Upper lobe of left lung (tissue), 4 donors: ENCODE measurements at regions not wholly inside any gene's neighbourhood (a gene's known extent, or its start where the extent isn't known, plus 50 kb on each side); places are given as distances from the start of the nearest gene placed in this dataset.

ENCODE experiments used
- EP300 ChIP-seq, 4 donors: sonication (generic); formaldehyde crosslinking; IDR thresholded peaks; one replicate each; pipeline ENCODE4 v1.5.1; 2017; ENCODE audit warnings: antibody characterized with exemption in 4 of 4, control low read depth in 2 of 4
- POLR2AphosphoS5 ChIP-seq, 2 donors: sonication (generic); formaldehyde crosslinking; IDR thresholded peaks; one replicate each; pipeline ENCODE4 v1.5.1; 2017; ENCODE audit warnings: antibody characterized with exemption in 2 of 2

GRCh38 chr14:89091781-89092180, 267.3 kb downstream of the TTC8 start:
- TF ChIP-seq POLR2AphosphoS5 (IDR thresholded peaks at IDR 0.05) (no peak), EP300 (IDR thresholded peaks at IDR 0.05) (no peak)
